IPS-15b (cell line): ENCODE measurements at regions not wholly inside any gene's neighbourhood (a gene's known extent, or its start where the extent isn't known, plus 50 kb on each side); places are given as distances from the start of the nearest gene placed in this dataset.

Source experiments
- H3K27me3 ChIP-seq: one replicate; pipeline ENCODE4 v1.6.1; 2013; ENCODE audit warnings: low read length; ENCODE audit not compliant: control insufficient read depth, insufficient read depth
- H3K36me3 ChIP-seq: one replicate; pipeline ENCODE4 v1.6.1; 2013; ENCODE audit warnings: low read length; ENCODE audit not compliant: control insufficient read depth, insufficient read depth
- H3K4me1 ChIP-seq: one replicate; pipeline ENCODE4 v1.6.1; 2013; ENCODE audit warnings: mild to moderate bottlenecking, low read length; ENCODE audit not compliant: control insufficient read depth, insufficient read depth
- H3K4me3 ChIP-seq: one replicate; pipeline ENCODE4 v1.5.1; 2013; ENCODE audit warnings: low read depth, low read length
- H3K9ac ChIP-seq: one replicate; pipeline ENCODE4 v1.6.1; 2013; ENCODE audit warnings: low read depth, mild to moderate bottlenecking, low read length
- H3K9me3 ChIP-seq: one replicate; pipeline ENCODE4 v1.6.1; 2013; ENCODE audit warnings: mild to moderate bottlenecking, low read length; ENCODE audit not compliant: control insufficient read depth, insufficient read depth

GRCh38 chr17:74085434-74085833, 118.0 kb upstream of the RPL38 start:
- Histone ChIP-seq H3K4me1 (no peaks in the 10 kb centered on the region), H3K36me3 (no peaks in the 10 kb centered on the region), H3K27me3 (no peaks in the 10 kb centered on the region), H3K4me3 (no peak overlapping the region), H3K9me3 (no peaks in the 10 kb centered on the region), H3K9ac (no peak overlapping the region)

DNA sequence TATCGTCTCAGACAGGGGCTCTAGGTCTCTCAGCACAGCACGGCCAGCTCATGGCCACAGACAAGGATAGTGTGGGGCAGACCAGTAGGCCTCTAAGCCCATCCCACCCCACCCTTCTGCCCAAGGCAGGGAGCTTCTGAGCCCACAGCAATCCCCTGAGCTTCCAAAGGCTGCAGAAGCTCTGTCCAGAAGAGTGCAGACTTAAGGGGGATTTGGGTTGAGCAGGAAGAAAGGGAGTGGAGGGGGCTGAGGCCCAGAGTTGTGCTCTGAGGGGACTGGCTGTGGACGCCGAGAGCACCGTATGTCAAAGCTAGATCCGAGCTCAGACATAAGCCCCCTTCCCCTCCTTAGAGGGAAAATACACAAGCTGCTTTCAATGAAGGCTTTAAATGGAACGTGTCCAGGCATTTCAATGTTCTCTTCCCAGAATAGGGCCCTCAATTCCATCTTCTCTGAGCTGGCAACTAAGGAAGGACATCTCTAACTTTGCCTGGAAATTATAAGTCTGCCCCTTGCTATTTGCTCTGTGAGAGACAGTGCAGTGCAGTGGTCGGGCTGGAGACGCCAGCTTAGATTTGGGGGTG, 116.4 kb upstream of the RPL38 start:
- H3K27me3 ChIP-seq: no peaks in the 10 kb centered on the region
- no peaks in the 10 kb centered on the region for H3K4me1 ChIP-seq
- no peak overlapping the region for H3K9ac ChIP-seq
- H3K36me3 ChIP-seq: no peaks in the 10 kb centered on the region
- H3K9me3 ChIP-seq: no peaks in the 10 kb centered on the region
- no peak overlapping the region for H3K4me3 ChIP-seq

- no peaks in the 10 kb centered on the region for H3K4me1 ChIP-seq
- no peaks in the 10 kb centered on the region for H3K36me3 ChIP-seq
- H3K9ac ChIP-seq: no peak overlapping the region
- H3K27me3 ChIP-seq: no peaks in the 10 kb centered on the region
- no peaks in the 10 kb centered on the region for H3K9me3 ChIP-seq
- H3K4me3 ChIP-seq: no peak overlapping the region
These were observed 115.1 kb upstream of the RPL38 start for GRCh38 chr17:74088285-74088933.

DNA sequence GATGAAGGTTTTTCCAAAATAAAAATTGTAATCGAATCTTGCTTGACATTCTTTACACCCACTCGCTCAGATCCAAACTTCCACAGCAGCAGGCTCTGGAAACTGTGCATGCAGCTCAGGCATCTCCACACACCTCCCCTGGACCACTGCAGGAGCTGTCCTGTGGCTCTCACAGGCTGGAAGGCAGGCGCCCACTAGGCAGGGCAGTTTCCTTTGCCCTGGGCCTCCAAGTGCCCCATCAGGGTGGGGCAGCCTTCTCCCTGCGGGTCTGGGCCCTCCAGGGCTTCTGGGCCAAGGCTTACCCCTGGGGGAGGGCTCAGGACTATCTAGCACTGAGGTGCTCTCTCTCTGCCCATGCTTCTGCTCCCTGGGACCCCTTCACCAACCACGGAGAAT, 114.5 kb upstream of the RPL38 start:
- H3K9ac ChIP-seq: no peak overlapping the region
- H3K36me3 ChIP-seq: no peaks in the 10 kb centered on the region
- no peaks in the 10 kb centered on the region for H3K4me1 ChIP-seq
- H3K9me3 ChIP-seq: no peaks in the 10 kb centered on the region
- H3K27me3 ChIP-seq: no peaks in the 10 kb centered on the region
- no peak overlapping the region for H3K4me3 ChIP-seq

- Histone ChIP-seq H3K4me1 (no peaks in the 10 kb centered on the region), H3K4me3 (no peak overlapping the region), H3K9me3 (no peaks in the 10 kb centered on the region), H3K9ac (no peak overlapping the region), H3K27me3 (no peaks in the 10 kb centered on the region), H3K36me3 (no peaks in the 10 kb centered on the region)
These were observed 114.1 kb upstream of the RPL38 start for GRCh38 chr17:74089380-74089779.

- no peaks in the 10 kb centered on the region for H3K4me1 ChIP-seq
- H3K27me3 ChIP-seq: no peaks in the 10 kb centered on the region
- H3K9me3 ChIP-seq: no peaks in the 10 kb centered on the region
- H3K4me3 ChIP-seq: no peak overlapping the region
- H3K36me3 ChIP-seq: no peaks in the 10 kb centered on the region
- no peak overlapping the region for H3K9ac ChIP-seq
These were observed 113.5 kb upstream of the RPL38 start for GRCh38 chr17:74089869-74090464.

GRCh38 chr17:74094651-74095050, 108.8 kb upstream of the RPL38 start:
- H3K27me3 ChIP-seq: no peaks in the 10 kb centered on the region
- H3K4me3 ChIP-seq: no peak overlapping the region
- H3K4me1 ChIP-seq: no peaks in the 10 kb centered on the region

GRCh38 chr17:74096456-74096855, 107.0 kb upstream of the RPL38 start:
- H3K4me3 ChIP-seq: no peak overlapping the region
- no peaks in the 10 kb centered on the region for H3K9me3 ChIP-seq
- H3K27me3 ChIP-seq: no peaks in the 10 kb centered on the region
- no peaks in the 10 kb centered on the region for H3K4me1 ChIP-seq
- H3K36me3 ChIP-seq: no peaks in the 10 kb centered on the region
- no peak overlapping the region for H3K9ac ChIP-seq

More at GRCh38 chr17:74094651-74095050, 108.8 kb upstream of the RPL38 start:
- H3K9me3 ChIP-seq: no peaks in the 10 kb centered on the region
- no peak overlapping the region for H3K9ac ChIP-seq
- no peaks in the 10 kb centered on the region for H3K36me3 ChIP-seq

DNA sequence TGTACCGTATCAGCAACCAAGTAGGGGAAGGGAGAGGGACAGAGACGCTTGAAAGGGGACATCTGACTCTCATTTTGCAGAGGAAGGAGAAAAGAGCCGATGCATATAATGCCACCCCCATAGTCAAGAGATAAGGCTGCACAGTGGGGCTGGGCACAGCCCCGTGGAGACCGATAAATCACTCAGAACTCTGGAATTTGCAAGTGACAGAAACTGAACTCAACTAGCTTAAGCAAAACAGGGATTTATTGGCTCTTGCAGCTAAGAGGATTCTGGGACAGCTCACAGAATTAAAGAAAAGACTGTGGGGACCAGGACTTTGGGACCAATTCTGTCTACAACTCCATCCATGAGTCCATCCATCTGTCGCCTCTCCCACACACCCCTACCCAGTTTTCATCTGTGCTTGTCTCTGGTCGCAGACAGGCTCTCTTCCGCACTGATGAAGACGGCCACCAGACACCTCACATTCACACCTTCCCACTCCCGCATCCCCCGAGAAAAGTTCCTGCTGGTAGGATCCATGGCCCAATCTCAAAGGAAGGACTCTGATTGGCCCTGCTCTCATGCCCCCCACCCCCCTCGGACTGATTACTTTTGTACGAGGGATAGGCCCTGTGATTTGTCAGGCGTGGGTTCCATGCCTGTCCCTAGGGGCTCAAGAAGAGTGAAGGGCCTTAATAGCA, 105.9 kb upstream of the RPL38 start:
- H3K4me1 ChIP-seq: no peaks in the 10 kb centered on the region
- H3K4me3 ChIP-seq: no peak overlapping the region
- peaks cover 5% of the 10 kb centered on the region for H3K27me3 ChIP-seq
- no peaks in the 10 kb centered on the region for H3K9me3 ChIP-seq
- no peaks in the 10 kb centered on the region for H3K36me3 ChIP-seq
- no peak overlapping the region for H3K9ac ChIP-seq

DNA sequence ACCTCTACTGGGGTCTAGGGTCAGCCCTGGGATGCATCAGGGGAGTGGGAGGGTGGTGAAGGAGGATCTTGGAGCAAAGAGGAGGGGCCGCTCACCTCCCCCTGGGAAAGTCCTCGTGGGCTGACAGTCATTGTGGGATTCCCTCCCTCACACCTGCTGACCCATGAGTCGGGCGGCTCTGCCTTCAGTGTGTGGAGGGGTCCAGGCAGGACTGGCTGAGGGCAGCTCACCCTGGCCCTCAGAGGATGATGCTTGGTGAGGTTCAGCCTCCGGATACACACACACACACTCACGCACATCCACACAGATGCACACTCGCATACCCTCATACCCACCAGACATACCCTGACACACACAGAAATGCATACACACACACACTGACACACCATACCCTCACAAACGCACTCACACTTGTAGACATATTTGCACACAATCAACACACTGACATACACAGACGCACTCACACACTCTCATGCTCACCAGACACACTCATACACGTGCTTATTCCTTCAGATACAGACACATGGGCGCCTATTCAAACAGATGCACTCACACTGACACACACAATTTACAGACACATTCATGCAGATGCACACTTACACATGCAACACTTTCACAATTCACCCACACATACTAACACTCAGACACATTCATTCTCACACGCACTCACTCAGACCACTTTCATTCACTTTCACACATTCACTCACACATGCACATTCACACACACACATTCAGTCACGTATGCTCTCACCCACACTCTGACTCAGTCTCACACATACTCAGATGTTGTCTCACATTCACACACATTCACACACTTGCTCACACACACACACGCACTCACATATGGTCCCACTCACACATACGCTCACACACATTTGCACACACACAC, 105.1 kb upstream of the RPL38 start:
- no peaks in the 10 kb centered on the region for H3K36me3 ChIP-seq
- no peak overlapping the region for H3K9ac ChIP-seq
- H3K4me3 ChIP-seq: no peak overlapping the region
- H3K27me3 ChIP-seq: peaks cover 5% of the 10 kb centered on the region
- no peaks in the 10 kb centered on the region for H3K9me3 ChIP-seq
- H3K4me1 ChIP-seq: no peaks in the 10 kb centered on the region
